HG03060 (cell line): ENCODE measurements at regions not wholly inside any gene's neighbourhood (a gene's known extent, or its start where the extent isn't known, plus 50 kb on each side); places are given as distances from the start of the nearest gene placed in this dataset.

Source experiments
- ATAC-seq: cut with Tn5 transposase; IDR thresholded peaks from one replicate; pipeline ENCODE4 v1.9.1; 2021; ENCODE audit warnings: low read depth, moderate number of reproducible peaks; ENCODE audit not compliant: unreplicated experiment

DNA sequence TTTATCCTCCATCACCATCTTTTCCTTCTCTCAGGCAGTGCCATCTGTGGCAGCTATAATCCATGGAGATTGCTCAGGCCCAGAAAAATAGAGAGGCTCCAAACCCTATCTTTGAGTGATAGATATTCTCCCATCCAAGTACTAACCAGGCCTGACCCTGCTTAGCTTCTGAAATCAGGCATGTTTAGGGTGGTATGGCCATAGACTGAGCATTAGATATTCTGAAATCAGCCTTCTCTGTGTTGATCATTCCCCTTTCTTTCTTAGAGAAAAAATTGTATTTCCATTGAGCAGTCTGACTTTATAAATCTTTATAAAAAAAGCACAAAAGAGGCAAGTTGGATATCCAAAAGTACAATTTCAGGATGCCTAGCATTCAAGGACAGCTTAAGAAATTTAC, 131.5 kb upstream of the ACVR2A start:
- ATAC-seq, result no peak

DNA sequence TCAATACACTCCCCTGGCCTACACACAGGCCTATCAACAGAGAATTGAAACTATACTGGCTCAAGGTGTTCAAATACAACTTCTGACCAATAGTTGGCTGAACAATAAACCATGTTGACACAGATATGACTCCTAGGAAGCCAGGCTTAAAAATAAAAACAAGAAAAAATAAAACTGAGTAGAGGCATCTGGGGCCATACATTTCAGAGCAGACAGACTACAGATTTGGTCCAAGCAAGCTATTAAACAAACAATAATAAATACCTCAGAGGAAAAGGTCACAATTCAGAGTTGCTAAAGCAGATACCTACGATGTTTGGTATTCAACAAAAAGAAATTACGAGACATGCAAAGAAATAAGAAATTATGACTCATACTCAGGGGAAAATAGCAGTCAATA, 132.8 kb upstream of the ACVR2A start:
- ATAC-seq, result no peak

DNA sequence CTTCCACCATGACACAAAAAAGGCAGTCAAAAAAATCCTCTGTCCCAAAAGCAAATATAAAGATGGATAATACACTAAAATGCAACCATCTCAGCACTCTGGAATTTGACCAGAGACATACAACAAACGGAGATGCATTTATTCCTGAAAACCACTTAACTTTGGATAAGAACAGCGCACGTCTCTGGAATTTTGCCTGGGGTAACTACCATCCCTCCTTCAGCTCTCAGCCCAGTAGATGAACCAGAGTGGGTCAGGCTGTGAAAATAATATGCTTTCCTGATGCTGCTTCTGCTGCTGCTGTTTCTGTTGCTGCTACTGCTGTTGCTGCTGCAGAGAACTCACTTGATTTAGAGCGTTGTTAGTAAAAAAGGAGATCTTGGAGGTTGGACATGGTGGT, 133.8 kb upstream of the ACVR2A start:
- ATAC-seq, result no peak

DNA sequence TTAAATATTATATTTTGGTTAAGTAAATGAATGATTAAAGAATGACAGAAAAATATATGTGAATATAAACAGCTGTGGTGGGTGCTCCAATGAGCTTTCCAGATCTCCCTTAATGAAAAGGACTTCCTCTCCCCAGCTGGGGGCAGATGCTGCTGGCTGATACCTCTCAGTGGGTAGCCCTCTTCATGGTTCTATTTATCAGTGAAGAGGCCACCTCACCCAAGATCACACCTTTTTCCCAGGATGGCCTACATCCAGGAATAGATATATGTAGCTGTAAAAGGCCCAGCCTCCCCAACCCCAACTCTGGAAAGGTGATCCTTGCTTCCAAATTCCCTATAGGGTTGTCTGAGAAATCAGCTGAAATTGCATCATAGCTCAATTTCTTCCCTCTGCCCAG, 135.2 kb upstream of the ACVR2A start:
- ATAC-seq, result no peak

DNA sequence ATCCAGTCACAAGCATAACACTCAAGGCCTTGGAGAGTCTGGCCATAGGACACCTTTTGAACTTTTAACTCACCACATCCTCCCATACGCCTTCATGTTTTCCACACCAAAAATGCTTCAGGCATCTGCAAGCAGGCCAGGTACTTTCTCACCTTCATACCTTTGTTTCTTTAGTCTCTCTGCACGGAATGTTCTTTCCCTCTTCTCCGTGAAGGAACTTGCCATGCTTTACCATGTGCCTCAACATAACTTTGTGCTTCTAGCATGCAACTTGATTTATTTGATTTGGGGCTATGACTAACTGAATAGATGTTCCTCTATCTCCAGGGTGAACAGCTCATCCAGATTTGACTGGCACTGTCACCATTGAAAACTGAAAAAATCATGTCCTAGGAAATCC, 141.7 kb upstream of the ACVR2A start:
- no peak for ATAC-seq

GRCh38 chr2:147698166-147698565, 146.7 kb upstream of the ACVR2A start:
- no peak for ATAC-seq

- no peak for ATAC-seq
Measured at GRCh38 chr2:147696426-147696825, 148.4 kb upstream of the ACVR2A start.

DNA sequence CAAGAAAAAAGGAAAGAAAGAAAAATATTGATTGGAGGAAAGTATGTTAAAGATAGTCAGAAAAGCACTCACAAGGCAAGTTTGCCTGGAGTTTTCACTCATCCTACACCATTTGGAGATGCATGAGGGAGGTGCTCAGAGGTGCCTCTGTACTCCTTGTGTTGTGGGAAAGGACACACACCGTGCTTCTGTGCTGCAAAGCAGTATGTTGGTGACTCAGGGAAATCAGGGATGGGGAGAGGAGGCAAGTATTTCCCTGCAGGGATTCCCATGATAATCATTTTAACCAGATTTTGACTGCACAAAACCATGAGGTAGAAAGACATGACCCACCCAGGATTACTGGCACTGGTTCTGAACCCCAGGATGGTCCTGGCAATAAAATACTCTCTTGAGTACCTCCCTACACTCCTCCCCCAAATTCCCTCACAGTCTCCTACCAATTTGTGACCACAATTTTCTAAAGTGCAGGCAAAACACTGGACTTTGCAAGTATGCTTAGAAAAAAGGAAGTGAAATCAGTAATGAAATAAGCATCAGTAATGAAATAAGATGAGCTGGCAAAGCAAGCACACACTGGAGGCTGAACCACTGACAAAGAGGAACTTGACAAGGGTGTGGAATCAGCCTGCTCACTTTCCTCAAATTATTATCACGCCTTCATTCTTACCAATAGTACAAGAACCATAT, 155.5 kb upstream of the ACVR2A start:
- ATAC-seq, result peak; percentile 100

- no peak for ATAC-seq
Measured at GRCh38 chr2:147688242-147688641, 156.6 kb upstream of the ACVR2A start.

- no peak for ATAC-seq
Measured at GRCh38 chr2:147686365-147686764, 158.5 kb upstream of the ACVR2A start.

- no peak for ATAC-seq
Measured at GRCh38 chr2:147684903-147685302, 159.9 kb upstream of the ACVR2A start.

DNA sequence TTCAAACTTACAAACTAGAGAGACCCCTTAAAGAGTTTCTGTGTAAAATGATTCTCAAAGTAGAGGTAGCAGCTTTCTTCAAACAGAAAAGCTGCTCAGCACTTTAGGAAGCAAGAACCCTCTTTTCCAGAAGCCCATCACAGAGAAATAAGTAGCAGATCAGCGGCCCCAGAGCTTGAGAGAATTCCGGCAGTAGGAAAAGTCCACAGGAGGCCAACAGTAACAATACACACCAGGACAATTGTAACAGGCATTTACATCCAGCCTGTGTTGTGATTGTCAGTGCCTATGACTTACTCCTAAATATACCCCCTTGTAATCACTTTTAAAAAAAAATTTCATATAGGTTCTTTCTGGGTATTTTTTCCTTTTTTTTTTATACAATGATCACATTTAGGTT, 161.4 kb upstream of the ACVR2A start:
- no peak for ATAC-seq

- no peak for ATAC-seq
Measured at GRCh38 chr2:147681093-147681492, 163.7 kb upstream of the ACVR2A start.

GRCh38 chr2:147679955-147680531, 164.8 kb upstream of the ACVR2A start:
- ATAC-seq, result no peak

GRCh38 chr2:147679191-147679954, 165.5 kb upstream of the ACVR2A start:
- ATAC-seq, result no peak

- ATAC-seq, result no peak
Measured at GRCh38 chr2:147665105-147665504, 179.7 kb upstream of the ACVR2A start.

DNA sequence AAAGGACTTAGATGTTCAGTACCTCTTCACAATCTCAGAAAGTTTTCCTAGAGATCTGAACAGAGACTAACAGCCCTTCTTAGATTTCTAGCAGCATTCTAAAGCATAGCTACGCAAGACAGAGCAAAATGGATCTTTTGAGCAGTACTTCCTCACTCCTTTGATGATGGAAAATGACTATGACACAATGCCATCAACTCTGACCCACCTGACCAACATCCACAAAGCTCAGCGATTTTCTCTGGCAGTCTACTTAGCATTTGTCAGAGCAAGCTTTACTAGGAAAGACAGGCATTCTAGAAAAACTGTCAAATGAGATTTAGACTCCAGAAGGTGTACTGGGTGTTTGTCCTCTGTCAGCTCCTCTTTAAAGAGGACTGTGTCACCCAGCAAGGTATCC, 180.9 kb upstream of the ACVR2A start:
- no peak for ATAC-seq

DNA sequence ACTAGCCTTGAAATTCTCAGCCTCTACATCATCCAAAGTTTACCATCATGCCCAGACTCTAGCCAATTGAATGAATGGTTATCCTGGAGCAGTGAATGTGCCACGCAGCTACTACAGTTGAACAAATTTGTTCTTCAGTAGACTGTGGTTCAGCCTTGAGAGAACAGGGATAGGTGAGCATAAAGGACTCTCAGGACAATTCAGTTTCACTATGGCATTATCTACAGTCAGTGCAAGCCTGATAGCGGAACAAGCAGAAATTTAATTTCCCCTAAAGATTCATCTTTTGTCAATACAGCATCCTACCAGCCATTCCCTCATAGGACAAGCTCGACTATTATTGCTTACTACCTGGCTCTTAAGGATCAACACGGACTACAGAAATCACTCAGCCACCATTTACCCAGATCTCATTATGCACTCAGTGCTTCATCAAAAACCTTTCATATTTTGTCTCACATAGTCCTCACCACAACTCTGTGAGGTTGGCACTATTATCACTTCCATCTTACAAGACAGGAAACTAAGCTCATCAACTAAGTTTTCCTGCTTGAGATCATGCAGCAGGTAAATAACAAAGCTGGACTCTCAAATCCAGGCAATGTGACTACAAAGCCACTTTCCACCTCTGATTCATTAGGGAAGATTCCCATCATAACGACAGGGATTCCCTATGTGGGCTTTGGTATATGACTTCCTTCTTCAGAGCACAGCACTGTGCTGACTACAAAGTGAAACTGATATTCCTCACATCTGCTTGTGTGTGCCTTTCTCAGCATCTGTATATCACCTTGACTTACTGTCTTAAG, 181.5 kb upstream of the ACVR2A start:
- ATAC-seq, result peak; percentile 78

DNA sequence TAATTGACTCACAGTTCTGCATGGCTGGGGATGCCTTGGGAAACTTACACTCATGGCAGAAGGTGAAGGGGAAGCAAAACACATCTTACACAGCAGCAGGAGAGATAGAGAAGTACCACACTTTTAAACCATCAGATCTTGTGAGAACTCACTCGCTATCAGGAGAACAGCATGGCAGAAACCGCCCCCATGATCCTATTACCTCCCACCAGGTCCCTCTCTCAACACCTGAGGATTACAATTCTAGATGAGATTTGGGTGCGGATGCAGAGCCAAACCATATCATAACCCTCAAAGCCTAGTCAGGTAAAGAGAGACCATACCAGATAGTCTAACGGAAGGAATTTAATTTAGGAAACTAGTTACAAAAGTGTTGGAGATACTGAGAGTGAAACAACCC, 182.6 kb upstream of the ACVR2A start:
- no peak for ATAC-seq

DNA sequence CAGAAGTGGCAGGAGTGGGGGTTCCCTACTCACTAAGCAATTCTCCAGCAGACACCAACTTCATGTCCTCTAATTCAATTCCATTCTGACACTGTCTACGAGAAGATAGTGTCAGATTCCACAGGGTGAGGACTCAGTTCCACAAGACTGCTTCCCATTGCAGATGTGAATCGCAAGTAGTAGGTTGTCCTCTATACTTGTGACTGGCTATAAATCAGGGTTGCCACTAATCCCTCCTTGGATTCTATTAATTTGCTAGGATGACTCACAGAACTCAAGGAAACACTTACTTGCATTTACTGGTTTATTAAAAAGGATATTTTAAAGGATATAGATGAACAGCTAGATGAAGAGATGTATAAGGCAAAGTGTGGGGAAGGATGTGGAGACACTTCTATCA, 184.1 kb upstream of the ACVR2A start:
- ATAC-seq, result no peak

- ATAC-seq, result no peak
Measured at GRCh38 chr2:147659051-147659450, 185.8 kb upstream of the ACVR2A start.
